H1 (cell line): ENCODE measurements at regions not wholly inside any gene's neighbourhood (a gene's known extent, or its start where the extent isn't known, plus 50 kb on each side); places are given as distances from the start of the nearest gene placed in this dataset.

ENCODE experiments used
- EP300 ChIP-seq, 2 experiments: IDR thresholded peaks; 1 replicate in 1 of 2; 2 replicates in 1 of 2; pipeline ENCODE4 v1.6.1; 2011 to 2012; ENCODE audit warnings: low read depth in 2 of 2, low read length in 2 of 2, mild to moderate bottlenecking in 2 of 2, borderline replicate concordance in 1 of 2, inconsistent platforms in 1 of 2, moderate library complexity in 1 of 2
- HDAC6 ChIP-seq: IDR thresholded peaks from one replicate; pipeline ENCODE4 v1.7.1; 2012; ENCODE audit warnings: low read depth, mild to moderate bottlenecking, inconsistent platforms, low read length, moderate library complexity
- JUND ChIP-seq: IDR thresholded peaks from 2 replicates; pipeline ENCODE4 v1.6.1; 2011; ENCODE audit warnings: mild to moderate bottlenecking, improper control_type of control experiment, low read length
- MAFK ChIP-seq: IDR thresholded peaks from 2 replicates; pipeline ENCODE4 v1.6.1; 2012; ENCODE audit warnings: low read depth, mild to moderate bottlenecking, improper control_type of control experiment, low read length
- POLR2A ChIP-seq, 2 experiments: IDR thresholded peaks; 1 replicate in 1 of 2; 2 replicates in 1 of 2; pipeline ENCODE4 v1.6.1; 2011; ENCODE audit warnings: low read depth in 2 of 2, low read length in 2 of 2, mild to moderate bottlenecking in 2 of 2; ENCODE audit errors: control extremely low read depth in 1 of 2
- POLR2AphosphoS5 ChIP-seq: IDR thresholded peaks from 2 replicates; pipeline ENCODE4 v1.6.1; 2011; ENCODE audit warnings: low read depth, low read length
- SIN3A ChIP-seq, 2 experiments: IDR thresholded peaks in 1 of 2; conservative IDR thresholded peaks in 1 of 2; 2 replicates each; pipeline ENCODE4 v1.6.1; 2011 to 2012; ENCODE audit warnings: low read length in 2 of 2, improper control_type of control experiment in 1 of 2, low read depth in 1 of 2, mild to moderate bottlenecking in 1 of 2
- TAF1 ChIP-seq: IDR thresholded peaks from 2 replicates; pipeline ENCODE4 v1.6.1; 2011; ENCODE audit warnings: mild to moderate bottlenecking, low read depth, low read length
- ZNF274 ChIP-seq: IDR thresholded peaks from 2 replicates; pipeline ENCODE4 v1.7.0; 2012; ENCODE audit warnings: low read length, borderline replicate concordance; ENCODE audit errors: extremely low read depth
- TF ChIP-seq, protein P1 (sequence below), 3 experiments: IDR thresholded peaks; 1 replicate in 2 of 3; 2 replicates in 1 of 3; pipeline versions ENCODE4 v1.5.1 to v1.6.1; 2011; ENCODE audit warnings: low read length in 3 of 3, mild to moderate bottlenecking in 3 of 3, inconsistent platforms in 2 of 3, low read depth in 1 of 3, moderate library complexity in 1 of 3; ENCODE audit not compliant: insufficient read depth in 1 of 3; ENCODE audit errors: control extremely low read depth in 1 of 3

DNA sequence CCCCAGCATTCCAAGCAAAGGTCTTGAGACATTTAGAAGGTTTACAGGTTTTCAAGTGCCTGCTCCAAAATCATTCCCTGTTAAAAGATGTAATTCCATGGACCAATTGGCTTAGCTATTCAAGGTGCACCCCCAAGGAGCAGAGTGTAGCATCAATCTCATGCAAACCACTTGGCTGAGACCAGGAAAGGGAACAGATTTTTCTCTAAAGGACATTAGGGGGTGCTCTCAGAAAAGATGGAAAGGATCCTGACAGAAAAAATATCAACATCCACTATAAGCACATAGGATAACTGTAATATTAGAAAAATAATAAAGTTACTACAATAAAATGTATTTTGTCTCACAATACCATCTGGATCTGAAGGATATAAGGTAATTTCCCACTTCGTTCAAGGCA, 328.0 kb upstream of the CDIN1 start:
- TF ChIP-seq TAF1 (no peak), SIN3A (conservative IDR thresholded peaks at IDR 0.05 in 1 of 2, IDR thresholded peaks at IDR 0.05 in 1 of 2; ENCODE audit: low read depth in 1 of 2, low read length in 2 of 2) (no peak), ZNF274 (no peak), EP300 (IDR thresholded peaks at IDR 0.05; ENCODE audit: borderline replicate concordance in 1 of 2, low read depth in 2 of 2, low read length in 2 of 2) (no peak), POLR2A (IDR thresholded peaks at IDR 0.05; ENCODE audit: control extremely low read depth in 1 of 2, low read depth in 2 of 2, low read length in 2 of 2) (no peak), HDAC6 (no peak), MAFK (no peak), JUND (no peak), POLR2AphosphoS5 (no peak)
- TF ChIP-seq, protein P1, sequence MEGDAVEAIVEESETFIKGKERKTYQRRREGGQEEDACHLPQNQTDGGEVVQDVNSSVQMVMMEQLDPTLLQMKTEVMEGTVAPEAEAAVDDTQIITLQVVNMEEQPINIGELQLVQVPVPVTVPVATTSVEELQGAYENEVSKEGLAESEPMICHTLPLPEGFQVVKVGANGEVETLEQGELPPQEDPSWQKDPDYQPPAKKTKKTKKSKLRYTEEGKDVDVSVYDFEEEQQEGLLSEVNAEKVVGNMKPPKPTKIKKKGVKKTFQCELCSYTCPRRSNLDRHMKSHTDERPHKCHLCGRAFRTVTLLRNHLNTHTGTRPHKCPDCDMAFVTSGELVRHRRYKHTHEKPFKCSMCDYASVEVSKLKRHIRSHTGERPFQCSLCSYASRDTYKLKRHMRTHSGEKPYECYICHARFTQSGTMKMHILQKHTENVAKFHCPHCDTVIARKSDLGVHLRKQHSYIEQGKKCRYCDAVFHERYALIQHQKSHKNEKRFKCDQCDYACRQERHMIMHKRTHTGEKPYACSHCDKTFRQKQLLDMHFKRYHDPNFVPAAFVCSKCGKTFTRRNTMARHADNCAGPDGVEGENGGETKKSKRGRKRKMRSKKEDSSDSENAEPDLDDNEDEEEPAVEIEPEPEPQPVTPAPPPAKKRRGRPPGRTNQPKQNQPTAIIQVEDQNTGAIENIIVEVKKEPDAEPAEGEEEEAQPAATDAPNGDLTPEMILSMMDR (IDR thresholded peaks at IDR 0.05; ENCODE audit: control extremely low read depth in 1 of 3, insufficient read depth in 1 of 3, low read depth in 1 of 3, low read length in 3 of 3), result no peak
